Gastrocnemius medialis (tissue), 4 donors: ENCODE measurements at regions not wholly inside any gene's neighbourhood (a gene's known extent, or its start where the extent isn't known, plus 50 kb on each side); places are given as distances from the start of the nearest gene placed in this dataset.

ENCODE experiments used
- POLR2A ChIP-seq, 2 donors: fragments of 450-650 bp; IDR thresholded peaks; one replicate each; pipeline ENCODE4 v1.6.1; 2017; ENCODE audit warnings: antibody characterized with exemption in 2 of 2, mild to moderate bottlenecking in 2 of 2, moderate library complexity in 2 of 2
- TF ChIP-seq, protein P1 (sequence below), 5 experiments: fragments of 450-650 bp in 3 of 5; fragments of 200-600 bp in 2 of 5; sonication (generic) in 2 of 5; IDR thresholded peaks in 4 of 5; conservative IDR thresholded peaks in 1 of 5; 1 replicate in 4 of 5; 2 replicates in 1 of 5; pipeline ENCODE4 v1.5.1; 2016 to 2019; ENCODE audit warnings: antibody characterized with exemption in 5 of 5, mild to moderate bottlenecking in 3 of 5, moderate library complexity in 3 of 5

DNA sequence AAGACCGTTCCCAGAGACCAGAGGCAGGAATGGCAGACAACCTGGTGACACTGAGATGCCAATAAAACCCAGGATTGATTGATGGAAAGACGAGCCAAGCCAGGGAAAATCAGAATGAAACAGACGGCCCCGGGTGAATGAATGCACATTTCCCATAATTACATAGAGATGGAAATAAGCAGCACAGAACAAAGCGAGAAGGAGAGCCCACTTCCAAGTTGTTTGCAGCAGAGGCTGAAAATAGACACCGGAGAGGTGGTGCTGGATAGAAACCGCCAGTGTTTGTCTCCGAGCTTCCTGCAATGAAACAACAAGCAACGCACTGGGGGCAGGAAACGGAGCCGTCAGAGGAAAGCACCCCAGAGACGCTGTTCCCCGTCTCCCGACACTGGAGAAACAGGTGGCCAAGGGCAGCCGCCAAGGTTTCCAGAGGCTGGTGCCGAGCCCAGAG lies 406.8 kb downstream of the SHANK2 start:
- TF ChIP-seq, protein P1, sequence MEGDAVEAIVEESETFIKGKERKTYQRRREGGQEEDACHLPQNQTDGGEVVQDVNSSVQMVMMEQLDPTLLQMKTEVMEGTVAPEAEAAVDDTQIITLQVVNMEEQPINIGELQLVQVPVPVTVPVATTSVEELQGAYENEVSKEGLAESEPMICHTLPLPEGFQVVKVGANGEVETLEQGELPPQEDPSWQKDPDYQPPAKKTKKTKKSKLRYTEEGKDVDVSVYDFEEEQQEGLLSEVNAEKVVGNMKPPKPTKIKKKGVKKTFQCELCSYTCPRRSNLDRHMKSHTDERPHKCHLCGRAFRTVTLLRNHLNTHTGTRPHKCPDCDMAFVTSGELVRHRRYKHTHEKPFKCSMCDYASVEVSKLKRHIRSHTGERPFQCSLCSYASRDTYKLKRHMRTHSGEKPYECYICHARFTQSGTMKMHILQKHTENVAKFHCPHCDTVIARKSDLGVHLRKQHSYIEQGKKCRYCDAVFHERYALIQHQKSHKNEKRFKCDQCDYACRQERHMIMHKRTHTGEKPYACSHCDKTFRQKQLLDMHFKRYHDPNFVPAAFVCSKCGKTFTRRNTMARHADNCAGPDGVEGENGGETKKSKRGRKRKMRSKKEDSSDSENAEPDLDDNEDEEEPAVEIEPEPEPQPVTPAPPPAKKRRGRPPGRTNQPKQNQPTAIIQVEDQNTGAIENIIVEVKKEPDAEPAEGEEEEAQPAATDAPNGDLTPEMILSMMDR (IDR thresholded peaks at IDR 0.05 in 4 of 5, conservative IDR thresholded peaks at IDR 0.05 in 1 of 5): no peak
- no peak for TF ChIP-seq POLR2A (IDR thresholded peaks at IDR 0.05)
